ENCODE measurements at regions not wholly inside any gene's neighbourhood (a gene's known extent, or its start where the extent isn't known, plus 50 kb on each side); places are given as distances from the start of the nearest gene placed in this dataset.

- H3K9me3 ChIP-seq: no peaks in the 10 kb centered on the region
- TF ChIP-seq POLR2A (IDR thresholded peaks at IDR 0.05): no peak
- TF ChIP-seq CTCF (IDR thresholded peaks at IDR 0.05): no peak
- H3K27me3 ChIP-seq: no peaks in the 10 kb centered on the region
- no peaks in the 10 kb centered on the region for H3K36me3 ChIP-seq (ENCODE audit: low read depth, missing control alignments)
- WGBS, 2 donors: 51 to 60% methylated on average over 4 of the region's 4 CpGs
- H3K27ac ChIP-seq: peak overlapping the region in 1 of 2 donors; percentile 17
- peaks cover 35% of the 10 kb centered on the region for H3K4me1 ChIP-seq
- no peak overlapping the region for H3K4me3 ChIP-seq
- intact Hi-C loops (cut with DNase I; ENCODE audit: low total_unique reads): no loop called here
- no peak for DNase-seq
Measured at GRCh38 chr3:72413228-72413627, 435.0 kb downstream of the SHQ1 start.

- TF ChIP-seq POLR2A (IDR thresholded peaks at IDR 0.05): no peak
- no peak for TF ChIP-seq CTCF (IDR thresholded peaks at IDR 0.05)
- Histone ChIP-seq H3K4me3 (no peak overlapping the region), H3K9me3 (no peaks in the 10 kb centered on the region), H3K4me1 (peaks cover 35% of the 10 kb centered on the region), H3K27ac (peak overlapping the region; percentile 17 to 36), H3K27me3 (no peaks in the 10 kb centered on the region), H3K36me3 (ENCODE audit: low read depth, missing control alignments) (no peaks in the 10 kb centered on the region)
- no peak for DNase-seq
- 88% methylated on average over 5 of the region's 5 CpGs for WGBS, 2 donors
- intact Hi-C loops (cut with DNase I; ENCODE audit: low total_unique reads): no loop called here
Measured at GRCh38 chr3:72412340-72412956, 435.8 kb downstream of the SHQ1 start.

- 76 to 85% methylated on average over 1 of the region's 1 CpG for WGBS, 2 donors
- Histone ChIP-seq H3K9me3 (no peaks in the 10 kb centered on the region), H3K27ac (no peak overlapping the region), H3K36me3 (ENCODE audit: low read depth, missing control alignments) (no peaks in the 10 kb centered on the region), H3K4me1 (peaks cover 35% of the 10 kb centered on the region), H3K4me3 (no peak overlapping the region), H3K27me3 (no peaks in the 10 kb centered on the region)
- no peak for TF ChIP-seq CTCF (IDR thresholded peaks at IDR 0.05)
- no peak for TF ChIP-seq POLR2A (IDR thresholded peaks at IDR 0.05)
- intact Hi-C loops (cut with DNase I; ENCODE audit: low total_unique reads): no loop called here
- DNase-seq: no peak
Measured at GRCh38 chr3:72411843-72412242, 436.4 kb downstream of the SHQ1 start.

- no peaks in the 10 kb centered on the region for H3K36me3 ChIP-seq (ENCODE audit: low read depth, missing control alignments)
- intact Hi-C loops (cut with DNase I; ENCODE audit: low total_unique reads): no loop called here
- no peaks in the 10 kb centered on the region for H3K27me3 ChIP-seq
- H3K9me3 ChIP-seq: no peaks in the 10 kb centered on the region
- peaks cover 39% of the 10 kb centered on the region for H3K4me1 ChIP-seq
- TF ChIP-seq POLR2A (IDR thresholded peaks at IDR 0.05) (no peak), CTCF (IDR thresholded peaks at IDR 0.05) (no peak)
- no peak overlapping the region for H3K27ac ChIP-seq
- WGBS, 2 donors: 58 to 72% methylated on average over 2 of the region's 2 CpGs
- no peak for DNase-seq
- no peak overlapping the region for H3K4me3 ChIP-seq
Measured at GRCh38 chr3:72411126-72411525, 437.1 kb downstream of the SHQ1 start.

Data from testis (tissue), 2 donors.